Caco-2 (cell line): ENCODE measurements at regions not wholly inside any gene's neighbourhood (a gene's known extent, or its start where the extent isn't known, plus 50 kb on each side); places are given as distances from the start of the nearest gene placed in this dataset.

ENCODE experiments used
- BruUV-seq: library from RNA; stranded (reverse); fragments of 400-500 nt; replicated peaks from 2 replicates; lab custom pipeline; 2021; lab: Mats Ljungman, UMichigan
- CTCF ChIA-PET: fragments of 300-600 bp; sonication (Branson Sonifier 250); formaldehyde crosslinking; loops from one replicate; lab custom pipeline; 2022; ENCODE audit warnings: antibody characterized with exemption; lab: Charles Lee
- POLR2A ChIA-PET: fragments of 300-600 bp; sonication (Branson Sonifier 250); formaldehyde crosslinking; loops from one replicate; lab custom pipeline; 2022; ENCODE audit warnings: antibody characterized with exemption; lab: Charles Lee
- DNase-seq, 2 experiments: peaks; one replicate each; pipeline versions ENCODE4 v3.0.0 to v3.0.0-alpha.2; 2020 to 2022
- H3K27me3 ChIP-seq: replicated peaks from 2 replicates; pipeline ENCODE4 v1.6.0; 2011; ENCODE audit warnings: low read length; ENCODE audit not compliant: control insufficient read depth, insufficient read depth
- H3K36me3 ChIP-seq: 2 replicates; pipeline ENCODE4 v1.5.1; 2011; ENCODE audit warnings: low read length; ENCODE audit not compliant: control insufficient read depth, insufficient read depth
- H3K4me1 ChIP-seq: fragments of 250-450 bp; sonication (Bioruptor Pico); 2 replicates; pipeline ENCODE4 v1.5.1; 2020; ENCODE audit warnings: mild to moderate bottlenecking
- H3K4me3 ChIP-seq: 2 replicates; pipeline ENCODE4 v1.5.1; 2011; ENCODE audit warnings: low read depth, mild to moderate bottlenecking, control low read depth, low read length
- H3K9me3 ChIP-seq: fragments of 250-450 bp; sonication (Bioruptor Pico); 2 replicates; pipeline ENCODE4 v1.5.1; 2020; ENCODE audit warnings: mild to moderate bottlenecking, moderate library complexity
- H3K27ac Mint-ChIP-seq: one replicate; pipeline ENCODE4 v1.8.0; 2022; ENCODE audit warnings: mixed read lengths; ENCODE audit not compliant: unreplicated experiment
- H3K27me3 Mint-ChIP-seq: one replicate; pipeline ENCODE4 v1.8.0; 2022; ENCODE audit warnings: mixed read lengths; ENCODE audit not compliant: insufficient read depth, unreplicated experiment
- H3K36me3 Mint-ChIP-seq: one replicate; pipeline ENCODE4 v1.8.0; 2022; ENCODE audit warnings: mild to moderate bottlenecking, mixed read lengths; ENCODE audit not compliant: insufficient read depth, unreplicated experiment
- H3K4me1 Mint-ChIP-seq: one replicate; pipeline ENCODE4 v1.8.0; 2022; ENCODE audit warnings: low read depth, mixed read lengths; ENCODE audit not compliant: unreplicated experiment
- H3K4me3 Mint-ChIP-seq: one replicate; pipeline ENCODE4 v1.8.0; 2022; ENCODE audit warnings: mild to moderate bottlenecking, moderate library complexity, mixed read lengths; ENCODE audit not compliant: unreplicated experiment
- H3K9me3 Mint-ChIP-seq: one replicate; pipeline ENCODE4 v1.8.0; 2022; ENCODE audit warnings: mixed read lengths; ENCODE audit not compliant: unreplicated experiment
- intact Hi-C: fragments of 100-400 bp; cut with micrococcal nuclease; formaldehyde crosslinking; loops from one replicate; pipeline ENCODE4 v1.10.0; 2022; ENCODE audit not compliant: unreplicated experiment
- TF ChIP-seq, protein P1 (sequence below), 2 experiments: fragments of 200-600 bp in 1 of 2; IDR thresholded peaks; 1 replicate in 1 of 2; 2 replicates in 1 of 2; pipeline versions ENCODE4 v1.5.1 to v1.8.0; 2011 to 2022; ENCODE audit warnings: antibody characterized with exemption in 1 of 2, control low read depth in 1 of 2, inconsistent platforms in 1 of 2, low read depth in 1 of 2, low read length in 1 of 2, mild to moderate bottlenecking in 1 of 2, moderate library complexity in 1 of 2; ENCODE audit not compliant: insufficient read depth in 1 of 2, severe bottlenecking in 1 of 2, unreplicated experiment in 1 of 2

DNA sequence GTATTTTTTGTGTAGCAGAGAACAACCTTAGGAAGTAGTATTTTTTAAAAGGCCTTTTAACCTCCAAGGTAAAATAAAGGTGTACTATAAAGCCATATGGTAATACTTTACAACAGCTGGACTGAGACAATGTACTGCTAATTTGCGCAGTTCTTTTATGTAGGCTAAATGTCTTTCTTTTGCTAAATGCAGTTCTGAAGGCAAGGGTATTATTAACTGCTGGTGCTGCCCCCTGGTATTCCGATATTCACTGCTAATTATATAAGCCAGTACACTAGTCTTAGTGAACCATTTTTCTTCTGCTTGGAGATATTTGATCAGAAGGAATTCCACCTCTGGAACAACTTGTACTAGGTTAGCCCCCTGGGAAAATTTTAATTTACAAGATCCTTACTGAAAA lies 272.0 kb upstream of the FERD3L start:
- intact Hi-C loops: no loop called here
- TF ChIP-seq, protein P1, sequence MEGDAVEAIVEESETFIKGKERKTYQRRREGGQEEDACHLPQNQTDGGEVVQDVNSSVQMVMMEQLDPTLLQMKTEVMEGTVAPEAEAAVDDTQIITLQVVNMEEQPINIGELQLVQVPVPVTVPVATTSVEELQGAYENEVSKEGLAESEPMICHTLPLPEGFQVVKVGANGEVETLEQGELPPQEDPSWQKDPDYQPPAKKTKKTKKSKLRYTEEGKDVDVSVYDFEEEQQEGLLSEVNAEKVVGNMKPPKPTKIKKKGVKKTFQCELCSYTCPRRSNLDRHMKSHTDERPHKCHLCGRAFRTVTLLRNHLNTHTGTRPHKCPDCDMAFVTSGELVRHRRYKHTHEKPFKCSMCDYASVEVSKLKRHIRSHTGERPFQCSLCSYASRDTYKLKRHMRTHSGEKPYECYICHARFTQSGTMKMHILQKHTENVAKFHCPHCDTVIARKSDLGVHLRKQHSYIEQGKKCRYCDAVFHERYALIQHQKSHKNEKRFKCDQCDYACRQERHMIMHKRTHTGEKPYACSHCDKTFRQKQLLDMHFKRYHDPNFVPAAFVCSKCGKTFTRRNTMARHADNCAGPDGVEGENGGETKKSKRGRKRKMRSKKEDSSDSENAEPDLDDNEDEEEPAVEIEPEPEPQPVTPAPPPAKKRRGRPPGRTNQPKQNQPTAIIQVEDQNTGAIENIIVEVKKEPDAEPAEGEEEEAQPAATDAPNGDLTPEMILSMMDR (IDR thresholded peaks at IDR 0.05; ENCODE audit: insufficient read depth in 1 of 2, low read depth in 1 of 2, low read length in 1 of 2, severe bottlenecking in 1 of 2, unreplicated experiment in 1 of 2): no peak
- no peak for DNase-seq
- Histone ChIP-seq H3K4me3 (no peak overlapping the region), H3K9me3 (no peaks in the 10 kb centered on the region), H3K27me3 (no peaks in the 10 kb centered on the region), H3K4me1 (no peaks in the 10 kb centered on the region), H3K36me3 (no peaks in the 10 kb centered on the region)
- no peaks in the 10 kb centered on the region for H3K9me3 Mint-ChIP-seq
- ChIA-PET POLR2A (no interaction called here), CTCF (no interaction called here)
- no peak overlapping the region for H3K4me3 Mint-ChIP-seq
- no TSS peak for BruUV-seq
- H3K27me3 Mint-ChIP-seq: peaks cover 9% of the 10 kb centered on the region
- H3K27ac Mint-ChIP-seq: no peak overlapping the region
- H3K36me3 Mint-ChIP-seq: no peaks in the 10 kb centered on the region
- no peaks in the 10 kb centered on the region for H3K4me1 Mint-ChIP-seq

- H3K36me3 ChIP-seq: no peaks in the 10 kb centered on the region
- TF ChIP-seq, protein P1 (IDR thresholded peaks at IDR 0.05; ENCODE audit: insufficient read depth in 1 of 2, low read depth in 1 of 2, low read length in 1 of 2, severe bottlenecking in 1 of 2, unreplicated experiment in 1 of 2): no peak
- no peaks in the 10 kb centered on the region for H3K27me3 ChIP-seq
- H3K9me3 Mint-ChIP-seq: no peaks in the 10 kb centered on the region
- no peak for DNase-seq
- no peaks in the 10 kb centered on the region for H3K4me1 ChIP-seq
- H3K36me3 Mint-ChIP-seq: no peaks in the 10 kb centered on the region
- no peaks in the 10 kb centered on the region for H3K4me1 Mint-ChIP-seq
- H3K4me3 Mint-ChIP-seq: no peak overlapping the region
- ChIA-PET CTCF (no interaction called here), POLR2A (no interaction called here)
- no peak overlapping the region for H3K27ac Mint-ChIP-seq
- BruUV-seq: no TSS peak
- intact Hi-C loops: no loop called here
- H3K27me3 Mint-ChIP-seq: peaks cover 14% of the 10 kb centered on the region
- no peaks in the 10 kb centered on the region for H3K9me3 ChIP-seq
- H3K4me3 ChIP-seq: no peak overlapping the region
These were observed 269.9 kb upstream of the FERD3L start for GRCh38 chr7:19415123-19415522.

DNA sequence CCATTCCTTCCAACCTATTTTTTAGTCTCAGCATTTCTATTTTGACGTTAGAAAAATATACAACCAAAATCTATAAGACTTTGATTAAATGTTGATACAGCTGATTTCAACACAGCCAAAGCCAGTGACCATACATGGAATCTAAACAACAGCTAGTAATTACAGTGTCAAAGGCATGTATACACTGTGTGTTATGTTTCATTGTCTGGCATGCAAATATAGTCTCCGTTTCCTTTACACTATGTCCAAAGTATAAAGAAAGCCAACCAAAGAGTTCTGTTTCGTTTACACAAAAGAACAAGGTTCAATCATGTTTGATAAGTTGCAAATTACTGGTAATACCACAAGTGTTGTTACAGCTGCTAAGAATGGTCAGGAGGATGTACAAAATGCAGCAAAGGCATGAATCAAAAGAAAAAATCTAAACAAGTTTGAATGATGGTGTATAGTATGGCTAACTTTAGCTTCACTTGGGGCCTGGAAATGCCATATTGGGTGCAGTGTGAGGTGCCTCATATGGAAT lies 268.3 kb upstream of the FERD3L start:
- H3K27me3 Mint-ChIP-seq: peaks cover 7% of the 10 kb centered on the region
- no peaks in the 10 kb centered on the region for H3K36me3 Mint-ChIP-seq
- TF ChIP-seq, protein P1 (IDR thresholded peaks at IDR 0.05; ENCODE audit: insufficient read depth in 1 of 2, low read depth in 1 of 2, low read length in 1 of 2, severe bottlenecking in 1 of 2, unreplicated experiment in 1 of 2): no peak
- no peak for DNase-seq
- no peaks in the 10 kb centered on the region for H3K27me3 ChIP-seq
- no peaks in the 10 kb centered on the region for H3K36me3 ChIP-seq
- no peaks in the 10 kb centered on the region for H3K4me1 ChIP-seq
- POLR2A ChIA-PET: no interaction called here
- no peaks in the 10 kb centered on the region for H3K9me3 ChIP-seq
- no peaks in the 10 kb centered on the region for H3K4me1 Mint-ChIP-seq
- no peak overlapping the region for H3K4me3 ChIP-seq
- H3K4me3 Mint-ChIP-seq: no peak overlapping the region
- BruUV-seq: no TSS peak
- CTCF ChIA-PET: interaction anchor here (0.6 kb wide), 1 partner anchor 11 kb away, joined by 4 read pairs; no protein-coding TSS in a partner anchor
- no peaks in the 10 kb centered on the region for H3K9me3 Mint-ChIP-seq
- H3K27ac Mint-ChIP-seq: no peak overlapping the region
- intact Hi-C loops: no loop called here
